ACC112 (cell line): ENCODE measurements at regions not wholly inside any gene's neighbourhood (a gene's known extent, or its start where the extent isn't known, plus 50 kb on each side); places are given as distances from the start of the nearest gene placed in this dataset.

ENCODE experiments used
- H2AFZ ChIP-seq: fragments of 200-600 bp; sonication (generic); one replicate; pipeline ENCODE4 v1.6.0; 2017; ENCODE audit warnings: antibody characterized with exemption, low read length; ENCODE audit not compliant: unreplicated experiment
- H3K27ac ChIP-seq: fragments of 200-600 bp; sonication (generic); 2 replicates; pipeline ENCODE4 v1.5.1; 2014; ENCODE audit warnings: low read depth, mild to moderate bottlenecking, antibody characterized with exemption, low read length, moderate library complexity
- H3K27me3 ChIP-seq: fragments of 200-600 bp; sonication (generic); 2 replicates; pipeline ENCODE4 v1.6.1; 2014; ENCODE audit warnings: mild to moderate bottlenecking, antibody characterized with exemption, low read length, moderate library complexity, mixed read lengths; ENCODE audit not compliant: insufficient read depth
- H3K36me3 ChIP-seq: fragments of 200-600 bp; sonication (generic); 2 replicates; pipeline ENCODE4 v1.6.1; 2016; ENCODE audit warnings: mild to moderate bottlenecking, antibody characterized with exemption, low read length, moderate library complexity, mixed read lengths; ENCODE audit not compliant: insufficient read depth
- H3K4me1 ChIP-seq: fragments of 200-600 bp; sonication (generic); one replicate; pipeline ENCODE4 v1.6.1; 2016; ENCODE audit warnings: low read length, mixed read lengths; ENCODE audit not compliant: insufficient read depth, unreplicated experiment, control insufficient read depth
- H3K4me3 ChIP-seq: fragments of 200-600 bp; sonication (generic); 2 replicates; pipeline ENCODE4 v1.5.1; 2014; ENCODE audit warnings: mild to moderate bottlenecking, low read depth, low read length
- H3K79me2 ChIP-seq: fragments of 200-600 bp; sonication (generic); one replicate; pipeline ENCODE4 v1.6.0; 2016; ENCODE audit warnings: low read length; ENCODE audit not compliant: control insufficient read depth, unreplicated experiment, insufficient read depth

DNA sequence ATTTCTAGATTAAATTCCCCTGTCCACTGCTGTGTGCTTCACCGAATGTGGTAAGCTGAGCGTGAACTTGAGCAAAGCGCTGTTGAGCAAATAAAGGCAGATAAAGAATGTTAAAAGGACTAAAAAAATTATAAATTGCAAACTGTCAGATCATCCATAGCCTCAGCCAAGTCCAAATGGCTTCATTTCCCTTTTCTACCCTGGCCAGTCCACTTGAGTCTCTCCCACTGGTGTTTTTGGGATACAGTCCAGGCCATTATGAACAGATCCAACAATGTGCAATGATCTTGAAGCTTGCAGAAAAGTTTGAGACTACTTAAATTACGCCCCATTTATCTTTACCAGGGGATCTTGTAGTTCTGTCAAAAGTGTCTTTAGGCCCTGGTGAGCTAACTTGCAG is 254.6 kb upstream of the PIK3C3 start:
- no peak overlapping the region for H3K27ac ChIP-seq
- no peaks in the 10 kb centered on the region for H3K79me2 ChIP-seq
- H3K4me3 ChIP-seq, result no peak overlapping the region
- H3K27me3 ChIP-seq, result peaks cover 16% of the 10 kb centered on the region; the same call in 1 of the 2 replicates
- no peaks in the 10 kb centered on the region for H3K36me3 ChIP-seq
- no peak overlapping the region for H2AFZ ChIP-seq
- H3K4me1 ChIP-seq, result no peaks in the 10 kb centered on the region

DNA sequence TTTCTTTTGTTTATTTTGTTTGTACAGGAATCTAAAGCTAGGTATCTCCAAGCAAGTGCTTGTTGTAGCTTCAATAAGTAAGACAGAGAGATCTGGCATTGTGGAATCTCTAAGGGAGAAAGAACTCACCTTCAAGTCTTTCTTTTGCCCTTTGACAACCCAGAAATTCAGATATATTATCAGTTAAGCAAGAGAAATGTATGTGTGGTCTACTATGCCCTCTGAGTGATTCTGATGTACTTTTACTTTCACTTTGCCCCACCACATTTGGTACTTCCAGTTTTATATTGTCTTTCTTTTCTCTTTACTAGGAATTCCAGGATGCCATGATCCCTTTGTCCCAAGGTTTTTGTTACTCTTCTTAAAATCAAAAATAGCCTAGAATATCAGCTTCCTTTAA is 259.6 kb upstream of the PIK3C3 start:
- H3K4me1 ChIP-seq, result no peaks in the 10 kb centered on the region
- no peaks in the 10 kb centered on the region for H3K36me3 ChIP-seq
- no peaks in the 10 kb centered on the region for H3K79me2 ChIP-seq
- peaks cover 20% of the 10 kb centered on the region; the same call in 1 of the 2 replicates for H3K27me3 ChIP-seq
- H2AFZ ChIP-seq, result peak overlapping the region; percentile 82
- H3K4me3 ChIP-seq, result peak overlapping the region; percentile 71
- H3K27ac ChIP-seq, result no peak overlapping the region

DNA sequence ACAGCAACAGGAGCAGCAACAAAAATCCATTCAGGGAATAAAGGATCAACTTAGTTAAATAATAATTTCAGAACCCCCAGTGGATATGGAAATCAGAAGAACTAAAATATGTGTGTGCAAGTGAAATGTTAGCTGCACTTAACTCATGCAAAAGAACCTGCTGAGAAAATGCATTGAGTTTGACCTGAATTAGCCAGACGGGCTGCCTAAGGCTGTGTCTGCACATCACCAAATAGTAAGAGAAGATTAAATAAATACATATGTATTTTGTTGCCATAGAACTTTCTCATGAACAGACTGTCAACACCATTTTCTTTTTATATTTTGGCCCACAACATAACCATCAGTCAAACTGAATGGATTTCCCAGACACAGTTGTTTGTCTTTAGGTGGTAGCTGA is 262.0 kb upstream of the PIK3C3 start:
- no peaks in the 10 kb centered on the region for H3K4me1 ChIP-seq
- no peak overlapping the region for H2AFZ ChIP-seq
- H3K79me2 ChIP-seq, result no peaks in the 10 kb centered on the region
- 0 out of 2 replicates have a peak, but pooled peaks cover 5% of the 10 kb centered on the region for H3K27me3 ChIP-seq
- no peaks in the 10 kb centered on the region for H3K36me3 ChIP-seq
- H3K4me3 ChIP-seq, result no peak overlapping the region
- H3K27ac ChIP-seq, result no peak overlapping the region

DNA sequence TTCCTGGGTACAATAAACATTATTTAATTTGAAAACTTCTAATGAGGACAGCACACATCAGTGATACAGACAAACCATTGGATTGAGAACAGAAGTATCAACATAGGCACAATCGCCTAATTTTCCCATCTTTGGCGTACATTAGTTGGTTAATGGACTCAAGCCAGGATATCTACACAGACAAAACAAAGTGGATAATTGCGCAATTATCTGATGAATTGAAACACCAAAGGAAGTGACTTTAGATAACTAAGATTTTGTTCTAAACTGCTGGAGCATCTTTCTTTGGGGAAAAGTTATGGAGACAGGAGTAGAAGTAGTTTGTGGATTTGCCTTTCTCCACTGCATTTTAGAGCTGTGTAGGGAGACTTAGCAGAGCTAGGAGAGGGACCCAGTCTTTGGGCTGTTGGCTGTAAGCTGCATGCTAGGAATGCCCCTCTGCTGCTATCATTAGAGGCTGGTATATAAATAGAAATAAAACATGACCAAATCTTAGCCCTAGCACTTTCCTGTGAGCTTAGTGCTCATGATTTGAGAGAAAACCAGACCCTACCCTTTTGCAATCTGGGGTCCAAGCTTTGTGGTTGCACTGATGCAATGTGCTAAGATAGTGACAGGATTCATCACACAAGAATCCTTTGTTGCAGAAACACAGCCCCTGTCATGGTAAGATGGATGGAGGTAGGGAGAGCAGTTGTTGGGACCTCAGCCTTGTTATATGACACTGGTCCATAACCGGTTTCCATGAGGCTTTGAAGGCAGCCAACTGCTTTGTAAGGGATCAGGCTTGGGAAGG is 264.5 kb upstream of the PIK3C3 start:
- H3K4me1 ChIP-seq, result no peaks in the 10 kb centered on the region
- 0 out of 2 replicates have a peak, but pooled peaks cover 5% of the 10 kb centered on the region for H3K27me3 ChIP-seq
- no peak overlapping the region for H3K4me3 ChIP-seq
- H3K36me3 ChIP-seq, result no peaks in the 10 kb centered on the region
- no peaks in the 10 kb centered on the region for H3K79me2 ChIP-seq
- H2AFZ ChIP-seq, result no peak overlapping the region
- H3K27ac ChIP-seq, result no peak overlapping the region

DNA sequence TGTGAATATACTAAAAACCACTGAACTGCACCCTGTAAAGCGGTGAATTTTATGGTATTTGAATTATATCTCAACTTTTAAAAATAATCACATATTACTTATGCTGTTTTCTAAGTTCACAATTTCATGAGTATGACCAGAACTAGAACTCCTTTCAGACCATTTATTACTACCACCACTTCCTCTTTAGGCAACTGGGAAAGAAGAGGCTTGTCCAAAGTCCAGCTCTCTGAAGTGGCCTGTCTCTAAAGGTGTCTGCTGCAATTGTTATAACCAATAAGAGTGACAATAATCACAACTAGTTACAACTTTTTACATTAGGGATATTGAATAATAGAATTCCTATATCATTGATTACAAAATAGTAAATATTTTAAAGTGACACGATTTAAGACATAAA is 267.9 kb upstream of the PIK3C3 start:
- H3K4me3 ChIP-seq, result no peak overlapping the region
- H3K27ac ChIP-seq, result no peak overlapping the region
- H3K36me3 ChIP-seq, result no peaks in the 10 kb centered on the region
- H2AFZ ChIP-seq, result no peak overlapping the region
- no peaks in the 10 kb centered on the region for H3K79me2 ChIP-seq
- no peaks in the 10 kb centered on the region for H3K4me1 ChIP-seq
- H3K27me3 ChIP-seq, result no peaks in the 10 kb centered on the region

DNA sequence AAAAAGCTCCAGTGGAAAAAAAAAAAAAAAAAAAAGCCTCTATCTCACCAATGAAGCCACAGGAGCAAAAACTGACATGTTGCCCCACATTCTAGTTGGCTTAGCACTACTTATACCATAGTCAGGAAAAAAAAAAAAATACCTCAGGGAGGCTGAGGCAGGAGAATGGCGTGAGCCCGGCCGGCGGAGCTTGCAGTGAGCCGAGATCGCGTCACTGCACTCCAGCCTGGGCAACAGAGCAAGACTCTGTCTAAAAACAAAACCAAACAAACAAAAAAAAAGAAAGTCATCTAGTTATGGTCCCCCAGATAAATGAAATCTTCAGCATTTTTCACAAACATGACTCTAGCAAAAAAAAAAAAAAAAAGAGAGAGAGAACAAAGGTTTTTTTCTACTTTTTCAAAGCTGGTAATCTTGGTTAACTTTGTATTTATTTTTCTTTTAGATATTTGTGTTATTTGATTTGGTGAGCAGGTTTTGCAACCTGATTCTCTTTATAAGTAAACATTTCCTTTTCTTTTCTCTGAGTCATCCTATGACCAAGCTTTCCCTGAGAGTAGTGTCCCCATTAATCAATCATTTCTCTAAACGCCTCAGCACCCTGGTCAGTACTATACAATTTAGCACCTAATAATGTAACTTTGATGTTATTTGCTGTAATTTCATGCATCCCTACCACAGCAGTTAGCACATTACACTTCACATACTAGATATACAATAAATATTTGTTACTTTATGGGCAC is 273.7 kb upstream of the PIK3C3 start:
- Histone ChIP-seq H3K79me2 (no peaks in the 10 kb centered on the region), H3K4me3 (no peak overlapping the region), H3K27me3 (no peaks in the 10 kb centered on the region), H3K27ac (no peak overlapping the region), H3K4me1 (no peaks in the 10 kb centered on the region), H2AFZ (no peak overlapping the region), H3K36me3 (no peaks in the 10 kb centered on the region)

DNA sequence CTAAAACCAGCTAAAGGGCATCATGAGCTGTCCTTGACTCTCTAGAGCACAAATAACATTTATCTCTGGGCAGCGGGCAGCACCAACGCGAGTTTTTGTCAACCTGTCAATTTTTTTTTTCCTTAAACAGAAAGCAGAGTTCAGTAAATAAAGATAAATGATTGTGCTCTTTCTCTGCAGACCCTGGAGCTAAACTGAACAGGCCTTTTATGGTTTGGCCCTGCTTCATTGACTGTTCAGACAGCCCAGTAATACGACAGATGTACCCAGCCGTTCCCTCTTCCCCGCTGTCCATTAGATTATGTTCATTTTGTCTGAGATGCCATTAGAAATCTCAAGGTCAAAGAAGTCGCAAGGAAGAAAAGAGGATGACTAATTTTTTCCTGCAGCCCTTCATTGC is 280.5 kb upstream of the PIK3C3 start:
- H2AFZ ChIP-seq, result no peak overlapping the region
- H3K4me1 ChIP-seq, result no peaks in the 10 kb centered on the region
- no peak overlapping the region for H3K4me3 ChIP-seq
- no peaks in the 10 kb centered on the region for H3K79me2 ChIP-seq
- no peaks in the 10 kb centered on the region; the same call in 1 of the 2 replicates for H3K27me3 ChIP-seq
- no peak overlapping the region for H3K27ac ChIP-seq
- no peaks in the 10 kb centered on the region for H3K36me3 ChIP-seq

DNA sequence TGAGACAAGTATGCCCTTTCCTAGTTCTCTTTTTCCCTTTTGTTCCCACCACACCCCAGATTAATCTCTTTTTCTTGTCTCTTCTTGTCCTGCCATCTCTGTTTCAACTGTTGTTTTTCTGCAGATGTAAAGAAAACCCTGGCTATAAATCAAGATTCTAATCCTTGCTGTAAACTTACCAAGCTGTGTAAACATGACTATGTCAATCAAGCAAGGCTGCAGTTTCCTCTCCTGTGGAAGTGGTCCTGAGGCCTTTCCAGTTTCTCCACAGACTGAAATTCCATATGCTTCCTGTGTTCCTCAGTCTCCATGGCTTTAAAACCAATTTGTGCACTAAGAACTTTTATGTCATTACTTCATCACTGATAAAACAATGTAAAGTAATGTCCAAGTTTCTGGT is 288.8 kb upstream of the PIK3C3 start:
- H3K27me3 ChIP-seq, result no peaks in the 10 kb centered on the region
- H2AFZ ChIP-seq, result no peak overlapping the region
- no peaks in the 10 kb centered on the region for H3K79me2 ChIP-seq
- H3K27ac ChIP-seq, result no peak overlapping the region
- H3K36me3 ChIP-seq, result no peaks in the 10 kb centered on the region
- no peaks in the 10 kb centered on the region for H3K4me1 ChIP-seq
- no peak overlapping the region for H3K4me3 ChIP-seq

DNA sequence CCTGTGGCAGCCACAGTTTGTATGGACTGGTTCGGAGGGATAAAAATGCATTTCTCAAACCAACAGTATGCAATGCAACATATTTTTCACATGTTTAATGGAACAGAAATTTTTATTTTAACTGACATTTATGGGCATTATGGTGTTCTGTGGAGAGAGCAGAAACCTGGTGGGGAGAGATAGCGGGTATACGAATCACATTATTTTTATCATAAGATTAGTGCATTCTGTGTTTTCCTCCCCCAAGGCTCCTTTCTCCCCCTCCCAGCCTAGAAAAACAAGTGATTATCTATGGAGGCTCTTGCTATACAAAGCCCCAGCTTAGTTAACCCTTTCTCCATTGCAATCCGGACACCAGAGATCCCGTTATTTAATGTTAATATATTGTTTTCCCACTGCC is 289.8 kb upstream of the PIK3C3 start:
- H3K4me1 ChIP-seq, result no peaks in the 10 kb centered on the region
- H2AFZ ChIP-seq, result no peak overlapping the region
- no peaks in the 10 kb centered on the region for H3K36me3 ChIP-seq
- H3K79me2 ChIP-seq, result no peaks in the 10 kb centered on the region
- no peak overlapping the region for H3K4me3 ChIP-seq
- no peaks in the 10 kb centered on the region for H3K27me3 ChIP-seq
- no peak overlapping the region for H3K27ac ChIP-seq

DNA sequence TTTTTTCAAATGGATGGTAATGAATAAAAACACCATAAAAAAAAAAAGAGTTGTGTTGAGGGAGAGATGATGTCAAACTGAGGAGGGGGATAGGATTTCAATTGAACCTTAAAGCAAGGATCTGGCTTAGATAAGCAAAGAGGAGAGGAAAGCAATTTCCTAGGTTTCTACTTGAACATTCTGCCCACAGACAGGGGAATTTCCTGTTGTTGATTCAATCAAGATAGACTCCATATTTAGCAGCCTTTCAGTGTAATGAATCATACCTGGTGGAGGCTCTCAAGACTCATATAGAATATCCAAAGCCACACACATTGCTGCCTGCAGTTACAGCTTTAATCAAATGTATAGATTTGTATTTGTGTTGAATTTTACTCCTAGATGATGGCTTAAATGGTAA is 294.4 kb upstream of the PIK3C3 start:
- no peaks in the 10 kb centered on the region for H3K36me3 ChIP-seq
- H2AFZ ChIP-seq, result no peak overlapping the region
- H3K79me2 ChIP-seq, result no peaks in the 10 kb centered on the region
- no peaks in the 10 kb centered on the region for H3K4me1 ChIP-seq
- no peaks in the 10 kb centered on the region for H3K27me3 ChIP-seq
- H3K27ac ChIP-seq, result no peak overlapping the region
- H3K4me3 ChIP-seq, result no peak overlapping the region
